ENCODE measurements at regions not wholly inside any gene's neighbourhood (a gene's known extent, or its start where the extent isn't known, plus 50 kb on each side); places are given as distances from the start of the nearest gene placed in this dataset.

DNA sequence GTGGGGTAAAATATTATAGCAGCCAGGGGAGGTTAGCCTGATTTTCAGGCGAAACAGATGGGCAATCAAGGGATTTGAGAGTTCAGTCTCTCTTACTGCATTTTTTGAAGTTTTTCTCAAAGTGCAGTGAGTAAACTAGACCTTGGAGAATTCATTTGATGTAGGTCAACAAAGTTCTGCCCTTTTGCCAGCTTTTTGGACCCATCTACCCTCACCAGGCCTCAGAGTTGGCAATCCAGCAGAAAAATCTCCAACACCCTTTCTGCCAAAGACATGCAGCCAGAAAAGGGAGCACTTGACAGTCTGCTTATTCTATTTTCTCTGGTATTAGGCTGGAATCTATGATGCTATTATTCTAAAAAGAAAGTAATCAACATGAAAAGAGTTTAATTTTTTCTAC, 162.2 kb upstream of the TOM1L1 start:
- TF ChIP-seq, protein P1, sequence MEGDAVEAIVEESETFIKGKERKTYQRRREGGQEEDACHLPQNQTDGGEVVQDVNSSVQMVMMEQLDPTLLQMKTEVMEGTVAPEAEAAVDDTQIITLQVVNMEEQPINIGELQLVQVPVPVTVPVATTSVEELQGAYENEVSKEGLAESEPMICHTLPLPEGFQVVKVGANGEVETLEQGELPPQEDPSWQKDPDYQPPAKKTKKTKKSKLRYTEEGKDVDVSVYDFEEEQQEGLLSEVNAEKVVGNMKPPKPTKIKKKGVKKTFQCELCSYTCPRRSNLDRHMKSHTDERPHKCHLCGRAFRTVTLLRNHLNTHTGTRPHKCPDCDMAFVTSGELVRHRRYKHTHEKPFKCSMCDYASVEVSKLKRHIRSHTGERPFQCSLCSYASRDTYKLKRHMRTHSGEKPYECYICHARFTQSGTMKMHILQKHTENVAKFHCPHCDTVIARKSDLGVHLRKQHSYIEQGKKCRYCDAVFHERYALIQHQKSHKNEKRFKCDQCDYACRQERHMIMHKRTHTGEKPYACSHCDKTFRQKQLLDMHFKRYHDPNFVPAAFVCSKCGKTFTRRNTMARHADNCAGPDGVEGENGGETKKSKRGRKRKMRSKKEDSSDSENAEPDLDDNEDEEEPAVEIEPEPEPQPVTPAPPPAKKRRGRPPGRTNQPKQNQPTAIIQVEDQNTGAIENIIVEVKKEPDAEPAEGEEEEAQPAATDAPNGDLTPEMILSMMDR (IDR thresholded peaks at IDR 0.05; ENCODE audit: insufficient read depth, low read depth, low read length, missing control alignments), result no peak
- DNase-seq (ENCODE audit: low read depth), result no peak
- no peak overlapping the region for H3K4me3 ChIP-seq (ENCODE audit: low read depth, low read length)

DNA sequence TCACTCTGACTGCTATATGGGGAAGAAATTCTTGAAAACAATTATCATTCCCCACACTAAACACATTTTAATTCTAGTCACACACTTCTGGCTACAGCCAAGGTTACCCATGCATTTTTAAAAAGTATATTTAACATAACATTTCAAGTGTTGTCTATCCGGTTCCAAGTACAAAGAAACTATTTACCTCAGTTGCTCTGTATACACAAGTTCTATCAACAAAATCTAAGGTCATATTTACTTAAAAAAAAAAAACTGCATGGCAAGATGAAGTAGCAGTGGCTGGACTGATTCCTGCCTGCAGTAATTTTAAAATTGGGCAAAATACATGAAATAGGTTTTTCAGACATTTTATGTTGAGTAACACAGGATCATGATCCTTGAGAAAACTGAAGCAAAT, 155.9 kb upstream of the TOM1L1 start:
- H3K4me3 ChIP-seq (ENCODE audit: low read depth, low read length), result no peak overlapping the region
- TF ChIP-seq, protein P1 (IDR thresholded peaks at IDR 0.05; ENCODE audit: insufficient read depth, low read depth, low read length, missing control alignments), result no peak

DNA sequence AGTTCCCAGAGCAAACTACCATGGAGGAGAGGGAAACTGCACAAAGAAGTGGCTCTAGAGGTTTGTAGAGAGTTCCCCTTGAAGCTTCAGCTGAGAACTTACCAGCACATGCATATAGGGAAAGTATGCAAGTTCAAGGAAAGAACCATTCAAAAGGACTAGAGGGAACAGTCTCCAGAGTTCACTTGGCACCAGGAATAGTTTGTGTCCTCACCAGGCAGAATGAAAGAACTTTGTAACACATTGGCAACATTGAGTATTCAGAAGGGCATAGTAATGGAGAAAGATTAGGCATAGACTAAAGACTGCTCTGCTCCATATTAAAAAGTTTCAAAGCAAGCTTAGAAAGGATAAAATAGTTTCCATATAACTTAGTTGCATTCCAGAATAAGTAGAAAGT, 155.4 kb upstream of the TOM1L1 start:
- no peak for DNase-seq (ENCODE audit: low read depth)
- H3K4me3 ChIP-seq (ENCODE audit: low read depth, low read length), result no peak overlapping the region
- TF ChIP-seq, protein P1 (IDR thresholded peaks at IDR 0.05; ENCODE audit: insufficient read depth, low read depth, low read length, missing control alignments), result no peak

More for the DNA sequence above, 155.9 kb upstream of the TOM1L1 start:
- DNase-seq (ENCODE audit: low read depth), result no peak

DNA sequence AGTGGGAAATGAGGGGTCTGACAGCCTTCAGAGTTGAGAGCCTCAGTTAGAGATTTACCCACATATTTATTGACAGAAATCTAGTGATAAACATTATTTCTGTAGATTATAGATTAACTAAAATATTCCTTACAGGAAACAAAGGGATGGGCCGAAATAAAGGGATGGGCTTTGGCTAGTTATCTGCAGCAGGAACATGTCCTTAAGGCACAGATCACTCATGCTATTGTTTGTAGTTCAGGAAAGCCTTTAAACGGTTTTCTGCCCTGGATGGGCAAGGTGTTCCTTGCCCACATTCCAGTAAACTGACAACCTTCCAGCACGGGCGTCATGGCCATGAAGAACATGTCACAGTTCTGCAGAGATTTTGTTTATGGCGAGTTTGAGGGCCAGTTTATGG, 154.8 kb upstream of the TOM1L1 start:
- DNase-seq (ENCODE audit: low read depth), result no peak
- no peak overlapping the region for H3K4me3 ChIP-seq (ENCODE audit: low read depth, low read length)
- TF ChIP-seq, protein P1 (IDR thresholded peaks at IDR 0.05; ENCODE audit: insufficient read depth, low read depth, low read length, missing control alignments), result no peak

DNA sequence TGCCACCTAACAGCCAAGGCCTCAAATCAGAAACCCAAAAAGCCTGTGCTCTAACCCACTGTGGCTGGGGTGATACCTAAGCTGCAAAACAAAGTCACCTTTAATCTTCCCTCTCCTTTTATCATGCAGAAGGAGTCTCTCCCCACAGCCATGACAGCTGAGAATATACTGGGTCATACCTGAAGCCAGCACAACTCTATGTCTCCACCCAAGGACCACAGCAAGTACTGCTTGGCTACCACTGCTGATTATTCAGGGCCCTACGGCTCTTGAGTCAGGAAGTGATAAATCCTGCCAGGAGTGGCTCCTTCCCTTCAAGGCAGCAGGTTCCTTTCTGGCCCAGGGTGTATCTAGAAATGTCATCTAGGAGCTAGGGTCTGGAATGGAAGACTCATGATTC, 151.5 kb upstream of the TOM1L1 start:
- DNase-seq (ENCODE audit: low read depth), result no peak
- TF ChIP-seq, protein P1 (IDR thresholded peaks at IDR 0.05; ENCODE audit: insufficient read depth, low read depth, low read length, missing control alignments), result no peak
- H3K4me3 ChIP-seq (ENCODE audit: low read depth, low read length), result no peak overlapping the region

DNA sequence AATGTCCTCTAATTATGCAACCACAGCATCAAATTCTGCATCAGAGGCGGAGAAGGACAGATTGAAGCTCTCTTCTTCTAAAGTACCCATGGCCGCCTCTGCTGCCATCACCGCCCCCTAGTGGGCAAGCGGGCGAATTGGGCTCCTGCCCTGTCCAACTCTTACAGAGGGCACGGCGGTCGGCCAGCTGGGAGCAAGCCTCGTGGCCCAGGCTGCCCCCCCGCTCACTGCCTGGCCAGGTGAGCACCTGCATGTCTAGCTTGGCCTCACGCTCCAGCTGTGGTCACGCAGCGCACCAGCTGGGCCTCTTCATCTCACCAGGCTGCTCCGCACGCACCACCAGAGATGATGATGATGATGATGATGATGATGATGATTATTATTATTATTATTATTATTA, 146.1 kb upstream of the TOM1L1 start:
- H3K4me3 ChIP-seq (ENCODE audit: low read depth, low read length), result no peak overlapping the region
- TF ChIP-seq, protein P1 (IDR thresholded peaks at IDR 0.05; ENCODE audit: insufficient read depth, low read depth, low read length, missing control alignments), result peak; percentile 53
- peak; percentile 26 for DNase-seq (ENCODE audit: low read depth)

DNA sequence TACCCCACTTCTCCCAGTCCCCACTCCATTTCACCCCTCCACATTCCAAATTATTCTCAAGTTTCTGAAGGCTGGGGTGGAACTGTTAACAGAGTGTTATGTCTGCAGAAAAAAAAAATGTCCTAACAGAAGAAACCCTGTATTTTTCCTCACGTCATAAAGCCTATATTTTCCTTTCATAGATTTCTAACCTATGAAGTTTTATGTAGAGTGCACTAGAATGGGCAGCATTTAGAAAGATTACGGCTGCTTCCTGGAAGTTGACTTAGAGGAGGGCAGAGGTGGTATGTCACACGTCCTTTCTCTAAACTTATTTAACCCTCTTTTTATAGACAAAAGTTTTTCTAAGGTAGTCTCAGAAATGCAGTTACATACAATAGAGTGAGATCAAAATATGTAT, 139.8 kb upstream of the TOM1L1 start:
- TF ChIP-seq, protein P1 (IDR thresholded peaks at IDR 0.05; ENCODE audit: insufficient read depth, low read depth, low read length, missing control alignments), result no peak
- no peak overlapping the region for H3K4me3 ChIP-seq (ENCODE audit: low read depth, low read length)
- DNase-seq (ENCODE audit: low read depth), result no peak

Data from GM12865 (cell line).